GM04503 (cell line): ENCODE measurements at regions not wholly inside any gene's neighbourhood (a gene's known extent, or its start where the extent isn't known, plus 50 kb on each side); places are given as distances from the start of the nearest gene placed in this dataset.
A peak's percentile ranks its signal among the peaks of the same experiment; 100 is the strongest.

Experiments used
- DNase-seq: peaks from one replicate; pipeline ENCODE4 v3.0.0-alpha.2; 2012; ENCODE audit warnings: low read depth

GRCh38 chr10:106183041-106183440 lies 981.5 kb downstream of the SORCS1 start:
- no peak for DNase-seq

DNA sequence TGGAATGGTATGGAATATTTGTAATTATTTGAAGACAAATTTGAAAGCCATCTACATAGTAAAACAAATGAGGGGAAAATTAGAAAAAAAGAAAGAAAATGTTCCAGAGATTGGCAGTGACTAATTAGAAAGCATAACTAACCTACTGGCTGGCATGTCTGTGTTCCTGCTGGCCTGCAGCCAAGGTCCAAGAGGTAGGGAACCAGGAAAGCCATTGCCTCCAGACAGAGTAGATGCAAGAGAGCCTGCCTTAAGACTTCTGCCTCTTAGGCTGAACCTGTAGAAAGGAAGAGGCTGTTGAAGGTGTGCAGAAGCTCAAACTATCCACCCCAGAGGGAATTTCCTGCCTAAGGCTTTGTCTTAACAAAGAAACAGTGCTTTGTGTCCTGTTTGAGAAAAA lies 982.0 kb downstream of the SORCS1 start:
- DNase-seq: no peak

DNA sequence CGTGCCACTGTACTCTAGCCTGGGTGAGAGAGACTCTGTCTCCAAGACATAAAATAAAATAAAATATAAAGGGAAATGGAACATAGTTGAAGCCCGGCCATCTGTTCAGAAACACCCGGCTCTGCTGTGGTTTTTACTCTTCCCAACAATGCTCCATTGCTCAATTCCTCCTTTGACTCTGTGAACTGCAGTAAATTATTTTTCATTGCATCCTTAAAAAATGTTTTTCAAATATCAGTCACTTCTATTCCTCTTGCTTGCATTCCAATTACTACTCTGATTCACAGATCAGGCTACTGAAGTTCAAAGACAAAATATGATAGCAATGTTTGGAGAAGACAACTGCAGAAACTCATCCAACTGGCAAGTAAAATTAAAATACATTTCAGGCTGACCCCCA lies 983.0 kb downstream of the SORCS1 start:
- peak; percentile 46 for DNase-seq

GRCh38 chr10:106179430-106179829 lies 985.1 kb downstream of the SORCS1 start:
- no peak for DNase-seq

DNA sequence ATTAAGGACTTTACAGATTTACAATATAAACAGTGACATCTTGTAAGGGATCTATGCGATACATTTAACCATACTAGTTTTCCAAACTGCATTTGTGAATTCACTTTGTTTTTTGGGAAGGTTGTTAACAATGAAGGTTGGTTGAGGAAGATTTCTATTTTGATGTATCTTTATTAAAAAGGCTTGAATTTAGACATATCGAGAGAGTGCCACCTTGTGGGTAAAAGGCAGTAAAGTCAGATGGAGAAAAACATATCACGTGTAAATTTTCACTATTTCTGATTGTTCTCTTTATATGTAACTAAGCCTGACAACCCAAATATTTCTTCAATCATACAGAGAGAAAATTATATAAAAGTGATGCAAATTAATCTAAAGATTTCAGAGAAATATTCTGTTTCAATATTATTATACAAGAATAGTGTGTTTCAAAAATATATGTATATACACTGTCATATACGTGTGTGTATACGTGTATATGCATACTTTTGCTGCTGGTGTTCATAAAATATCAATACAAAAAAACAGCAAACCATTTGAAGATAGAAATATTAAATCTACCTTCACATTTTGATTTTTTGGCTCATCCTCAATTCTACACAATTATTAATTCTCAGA lies 988.6 kb downstream of the SORCS1 start:
- DNase-seq: no peak

- DNase-seq: no peak
Measured at GRCh38 chr10:106173838-106174237, 990.7 kb downstream of the SORCS1 start.

DNA sequence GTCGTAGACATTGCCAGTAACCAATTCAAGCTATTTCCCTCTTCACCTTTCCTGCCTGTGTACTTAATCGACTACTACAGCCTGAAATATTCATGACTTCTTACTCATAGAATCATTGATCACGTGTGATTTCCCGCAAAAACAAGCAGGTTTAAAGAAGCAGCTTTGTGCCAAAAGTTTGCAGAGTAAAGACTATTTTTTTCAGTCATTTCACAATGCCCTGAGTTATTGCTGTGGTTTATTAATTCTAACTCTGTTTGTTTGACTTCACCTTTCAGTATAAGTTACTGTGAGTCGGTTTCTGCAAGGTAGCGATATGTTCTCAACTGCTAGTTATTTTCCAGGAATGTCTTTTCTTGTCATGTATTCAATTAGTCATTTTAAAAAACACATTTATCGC lies 995.3 kb downstream of the SORCS1 start:
- no peak for DNase-seq

DNA sequence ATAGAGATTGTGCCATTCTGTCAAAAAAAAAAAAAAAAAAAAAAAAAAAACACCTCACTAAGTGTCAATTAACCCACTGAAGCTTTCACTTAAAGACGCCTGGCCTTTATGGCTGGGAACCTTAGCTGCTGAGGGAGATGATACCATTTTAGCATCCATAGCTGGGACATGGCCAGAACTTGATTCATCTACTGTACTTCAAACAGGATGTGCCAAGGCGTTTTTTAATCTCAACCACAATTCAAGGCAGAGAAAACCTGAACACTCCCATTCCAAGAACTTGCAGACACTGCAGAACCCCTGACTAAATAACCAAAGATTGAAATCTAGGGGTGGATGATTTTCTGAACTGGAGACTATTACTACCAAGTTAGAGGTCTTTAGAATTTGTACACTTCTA lies 996.6 kb downstream of the SORCS1 start:
- DNase-seq: no peak

- no peak for DNase-seq
Measured at GRCh38 chr10:106158241-106158640, 1006.3 kb downstream of the SORCS1 start.

- no peak for DNase-seq
Measured at GRCh38 chr10:106147021-106147420, 1017.5 kb downstream of the SORCS1 start.

DNA sequence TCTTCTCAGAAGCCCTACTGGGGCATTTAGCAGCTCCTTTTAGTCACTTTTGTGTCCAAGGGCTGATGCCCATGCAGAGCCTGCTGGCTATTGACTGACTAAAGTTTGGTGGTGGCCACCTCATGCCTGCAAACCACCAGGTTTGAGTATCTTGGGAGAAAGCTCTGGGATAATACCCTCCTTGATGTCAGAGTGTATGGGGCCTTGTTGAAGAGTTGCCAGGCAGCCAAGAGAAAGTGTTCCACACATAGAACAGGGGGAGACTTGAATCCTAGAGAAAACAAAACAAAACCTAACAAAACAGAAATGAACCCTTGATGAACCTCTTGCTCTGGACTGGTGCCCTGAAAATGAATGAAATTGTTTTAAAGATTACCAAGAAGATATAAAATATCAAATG lies 1024.6 kb downstream of the SORCS1 start:
- no peak for DNase-seq

DNA sequence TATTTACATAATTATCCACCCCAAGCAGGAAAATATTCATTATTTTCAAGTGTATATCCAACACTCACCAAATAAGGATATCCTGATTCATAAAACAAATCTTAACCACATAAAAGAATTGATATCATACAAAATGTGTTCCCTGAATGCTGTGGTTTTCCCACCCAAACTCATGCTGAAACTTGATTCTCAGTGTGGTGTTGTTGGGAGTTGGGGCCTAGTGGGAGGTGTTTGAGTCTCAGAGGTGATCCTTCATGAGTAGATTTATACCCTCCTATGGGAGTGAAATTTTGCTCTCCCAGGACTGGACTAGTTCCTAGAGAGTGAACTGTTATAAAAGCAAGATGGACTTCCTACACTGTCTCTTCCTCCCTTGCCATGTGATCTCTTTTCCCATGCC lies 1028.3 kb downstream of the SORCS1 start:
- DNase-seq: no peak

- no peak for DNase-seq
Measured at GRCh38 chr10:106134326-106135000, 1030.0 kb downstream of the SORCS1 start.

GRCh38 chr10:106133451-106133850 lies 1031.1 kb downstream of the SORCS1 start:
- DNase-seq: no peak

DNA sequence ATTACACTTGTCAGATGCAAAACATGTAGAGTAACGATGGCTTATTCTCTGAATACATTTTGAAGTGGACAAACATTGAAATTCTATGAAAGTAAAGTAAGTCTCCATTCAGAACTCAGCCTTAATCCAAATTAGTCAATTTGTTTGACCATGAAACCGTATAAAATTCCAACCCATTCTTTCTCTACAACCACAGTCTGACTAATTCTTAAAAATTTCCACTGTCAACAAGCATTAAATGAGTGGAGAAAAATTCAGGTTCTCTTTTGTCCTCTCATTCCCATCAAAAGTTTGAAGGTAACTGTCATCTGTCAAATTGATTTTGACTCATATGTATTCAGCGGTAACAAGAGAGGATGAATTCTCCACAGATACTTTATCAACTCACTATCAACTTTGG lies 1031.5 kb downstream of the SORCS1 start:
- no peak for DNase-seq

DNA sequence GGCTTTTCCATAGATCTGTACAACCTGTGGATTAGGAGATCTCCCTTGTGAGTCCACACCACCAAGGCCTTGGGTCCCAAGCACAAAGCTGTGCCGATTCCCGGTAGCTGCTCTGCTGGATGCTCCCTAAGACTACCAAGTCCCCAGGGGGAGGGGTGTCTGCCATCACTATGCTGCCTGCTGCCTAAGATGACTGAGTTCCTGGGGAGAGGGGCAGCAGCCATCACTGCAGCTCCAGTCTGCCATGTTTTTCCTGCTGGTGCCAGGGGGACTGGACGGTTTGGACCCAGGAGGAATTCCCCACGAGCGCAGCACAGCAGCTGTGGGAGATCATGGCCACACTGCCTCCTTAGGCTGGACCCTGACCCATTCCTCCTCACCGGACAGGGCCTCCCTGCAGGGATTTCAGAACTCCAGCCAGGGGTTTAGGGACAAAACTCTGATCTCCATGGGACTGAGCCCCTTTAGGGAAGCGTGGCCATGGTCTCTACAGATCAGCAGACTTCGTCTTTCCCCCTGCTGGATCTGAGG lies 1049.8 kb downstream of the SORCS1 start:
- DNase-seq: no peak

DNA sequence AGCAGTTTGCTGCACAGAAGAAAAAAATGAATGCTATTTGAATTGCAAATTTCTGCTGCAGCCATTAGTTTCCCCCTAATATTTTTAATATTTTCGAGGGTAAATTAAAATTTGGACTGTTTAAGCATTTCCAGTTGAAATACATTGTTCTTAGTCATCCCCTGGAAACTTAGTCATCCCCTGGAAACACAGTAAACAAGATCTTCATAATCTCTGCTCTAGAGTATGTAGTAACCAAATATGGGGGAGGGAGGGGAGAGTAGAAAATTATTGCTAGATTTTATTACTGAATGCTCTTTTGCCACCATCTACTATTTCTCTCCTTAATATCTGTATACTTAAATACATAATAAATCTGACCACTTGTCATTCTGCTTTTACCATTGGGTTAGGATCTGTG lies 1053.3 kb downstream of the SORCS1 start:
- DNase-seq: no peak

DNA sequence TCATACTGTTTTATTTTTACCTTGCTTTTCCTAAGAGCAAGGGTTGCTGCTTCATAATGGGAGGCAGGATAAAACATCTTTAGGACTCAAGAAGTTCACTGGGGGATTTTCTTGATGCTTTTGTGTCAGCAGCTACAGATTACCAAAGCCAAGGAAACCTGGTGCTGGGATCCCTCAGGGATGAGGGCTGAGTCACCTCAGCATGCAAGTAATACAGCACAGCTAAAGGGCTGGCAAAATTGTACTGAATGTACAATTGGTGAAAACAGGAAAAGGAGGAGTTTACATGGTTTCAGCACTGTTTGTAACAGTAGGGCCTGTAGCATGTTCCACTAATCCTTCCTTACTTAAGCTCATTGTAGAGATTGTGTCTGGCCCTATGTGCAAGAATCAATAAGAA lies 1056.8 kb downstream of the SORCS1 start:
- DNase-seq: no peak

DNA sequence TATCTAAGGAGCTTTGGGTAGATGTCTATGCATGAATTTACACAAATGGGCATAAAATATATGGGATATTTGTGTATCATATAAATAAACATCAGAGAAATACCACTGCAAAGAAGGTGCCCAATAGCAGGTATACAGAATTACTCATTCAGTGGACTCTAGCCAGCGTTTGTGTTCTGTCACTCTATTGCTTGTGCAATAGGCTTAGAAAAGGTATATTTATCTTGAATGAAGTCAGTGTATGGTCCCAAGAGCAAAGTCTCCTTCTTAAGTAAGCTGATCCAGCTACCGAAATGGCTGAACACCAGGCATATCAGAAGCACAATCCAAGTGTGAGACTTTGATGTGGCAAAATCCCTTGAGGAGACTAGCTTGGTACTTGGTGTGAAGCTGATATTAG lies 1058.4 kb downstream of the SORCS1 start:
- DNase-seq: no peak

GRCh38 chr10:106089855-106090254 lies 1074.7 kb downstream of the SORCS1 start:
- no peak for DNase-seq

- no peak for DNase-seq
Measured at GRCh38 chr10:106086391-106086790, 1078.1 kb downstream of the SORCS1 start.

GRCh38 chr10:106083572-106083971 lies 1080.9 kb downstream of the SORCS1 start:
- DNase-seq: no peak

- DNase-seq: no peak
Measured at GRCh38 chr10:106082865-106083264, 1081.6 kb downstream of the SORCS1 start.
